SU-DHL-6 (cell line): ENCODE measurements at regions not wholly inside any gene's neighbourhood (a gene's known extent, or its start where the extent isn't known, plus 50 kb on each side); places are given as distances from the start of the nearest gene placed in this dataset.

ENCODE experiments used
- H2AFZ ChIP-seq: fragments of 200-600 bp; sonication (generic); 2 replicates; pipeline ENCODE4 v1.6.1; 2014; ENCODE audit warnings: low read depth, mild to moderate bottlenecking, moderate library complexity, mixed read lengths, antibody characterized with exemption, low read length; ENCODE audit not compliant: severe bottlenecking
- H3F3A ChIP-seq: fragments of 200-600 bp; shearing (Covaris generic); 2 replicates; pipeline ENCODE4 v1.6.0; 2016; ENCODE audit warnings: antibody characterized with exemption, mild to moderate bottlenecking; ENCODE audit not compliant: insufficient read depth
- H3K27ac ChIP-seq: fragments of 200-600 bp; sonication (generic); 2 replicates; pipeline ENCODE4 v1.5.1; 2016; ENCODE audit warnings: low read depth, mild to moderate bottlenecking, low read length, moderate library complexity, mixed read lengths
- H3K27me3 ChIP-seq: fragments of 200-600 bp; sonication (generic), shearing (Covaris generic); 2 replicates; pipeline ENCODE4 v1.6.0; 2014; ENCODE audit warnings: mild to moderate bottlenecking, low read length
- H3K36me3 ChIP-seq: fragments of 200-600 bp; sonication (generic); 2 replicates; pipeline ENCODE4 v1.6.1; 2014; ENCODE audit warnings: mild to moderate bottlenecking, low read length, mixed read lengths
- H3K4me2 ChIP-seq: fragments of 300-600, 200-600 bp; shearing (Covaris generic), sonication (generic); 2 replicates; pipeline ENCODE4 v1.6.0; 2014; ENCODE audit warnings: low read length, low read depth, mild to moderate bottlenecking; ENCODE audit not compliant: poor library complexity, severe bottlenecking
- H3K4me3 ChIP-seq: fragments of 200-600 bp; sonication (generic); 2 replicates; pipeline ENCODE4 v1.5.1; 2014; ENCODE audit warnings: antibody characterized with exemption, low read length, mild to moderate bottlenecking, mixed read lengths; ENCODE audit not compliant: insufficient read depth, poor library complexity, severe bottlenecking
- H3K79me2 ChIP-seq: fragments of 200-600 bp; sonication (generic); 2 replicates; pipeline ENCODE4 v1.6.1; 2014; ENCODE audit warnings: mild to moderate bottlenecking, low read length, moderate library complexity; ENCODE audit not compliant: insufficient read depth
- H3K9ac ChIP-seq: fragments of 200-600 bp; sonication (generic); 2 replicates; pipeline ENCODE4 v1.7.0; 2014; ENCODE audit warnings: mild to moderate bottlenecking, low read length
- H3K9me2 ChIP-seq: fragments of 200-600 bp; sonication (generic); replicated peaks from 2 replicates; pipeline ENCODE4 v1.6.1; 2014; ENCODE audit warnings: low read length; ENCODE audit not compliant: insufficient read depth
- H3K9me3 ChIP-seq: fragments of 200-600 bp; sonication (generic); 2 replicates; pipeline ENCODE4 v1.6.1; 2014; ENCODE audit warnings: low read length, mixed read lengths; ENCODE audit not compliant: insufficient read depth
- H4K20me1 ChIP-seq: fragments of 200-600 bp; sonication (generic); 2 replicates; pipeline ENCODE4 v1.6.1; 2014; ENCODE audit warnings: low read depth, mild to moderate bottlenecking, antibody characterized with exemption, low read length, moderate library complexity, mixed read lengths
- CTCF ChIP-seq: fragments of 200-600 bp; sonication (generic); IDR thresholded peaks from one replicate; pipeline ENCODE4 v1.5.1; 2017; ENCODE audit warnings: antibody characterized with exemption, mild to moderate bottlenecking, low read length, moderate library complexity; ENCODE audit not compliant: insufficient read depth, poor library complexity, severe bottlenecking
- EZH2phosphoT487 ChIP-seq: fragments of 200-600 bp; sonication (generic), shearing (Covaris generic); conservative IDR thresholded peaks from 2 replicates; pipeline ENCODE4 v1.6.1; 2018; ENCODE audit warnings: mild to moderate bottlenecking, antibody characterized with exemption, low read length, moderate library complexity, mixed read lengths

GRCh38 chr1:82245345-82246014 lies 444.7 kb downstream of the ADGRL2 start:
- TF ChIP-seq EZH2phosphoT487 (no peak), CTCF (no peak)
- Histone ChIP-seq H2AFZ (no peak overlapping the region), H3K9me3 (no peaks in the 10 kb centered on the region; the same call in 1 of the 2 replicates), H3K79me2 (no peaks in the 10 kb centered on the region), H3F3A (no peaks in the 10 kb centered on the region), H4K20me1 (no peaks in the 10 kb centered on the region), H3K9ac (no peak overlapping the region), H3K9me2 (no peaks in the 10 kb centered on the region), H3K4me2 (no peak overlapping the region), H3K27ac (no peak overlapping the region), H3K27me3 (no peaks in the 10 kb centered on the region), H3K4me3 (no peak overlapping the region), H3K36me3 (no peaks in the 10 kb centered on the region)

- TF ChIP-seq CTCF (no peak), EZH2phosphoT487 (no peak)
- H3K9ac ChIP-seq, result no peak overlapping the region
Observed at GRCh38 chr1:82240571-82240970, 439.8 kb downstream of the ADGRL2 start.

GRCh38 chr1:82230667-82231066 lies 429.9 kb downstream of the ADGRL2 start:
- Histone ChIP-seq H3K36me3 (no peaks in the 10 kb centered on the region), H3K4me2 (no peak overlapping the region), H3K4me3 (no peak overlapping the region), H4K20me1 (no peaks in the 10 kb centered on the region), H3K9ac (no peak overlapping the region), H2AFZ (no peak overlapping the region), H3K79me2 (no peaks in the 10 kb centered on the region), H3K27me3 (no peaks in the 10 kb centered on the region), H3F3A (no peaks in the 10 kb centered on the region), H3K9me2 (no peaks in the 10 kb centered on the region), H3K9me3 (no peaks in the 10 kb centered on the region), H3K27ac (no peak overlapping the region)
- TF ChIP-seq CTCF (no peak), EZH2phosphoT487 (no peak)

More at GRCh38 chr1:82240571-82240970, 439.8 kb downstream of the ADGRL2 start:
- Histone ChIP-seq H3F3A (no peaks in the 10 kb centered on the region), H3K27me3 (no peaks in the 10 kb centered on the region), H3K27ac (no peak overlapping the region), H4K20me1 (no peaks in the 10 kb centered on the region), H3K9me2 (no peaks in the 10 kb centered on the region), H3K79me2 (no peaks in the 10 kb centered on the region), H3K9me3 (no peaks in the 10 kb centered on the region; the same call in 1 of the 2 replicates), H2AFZ (no peak overlapping the region), H3K36me3 (no peaks in the 10 kb centered on the region), H3K4me2 (no peak overlapping the region), H3K4me3 (no peak overlapping the region)
